Skin epidermis (tissue), 12 donors: ENCODE measurements at regions not wholly inside any gene's neighbourhood (a gene's known extent, or its start where the extent isn't known, plus 50 kb on each side); places are given as distances from the start of the nearest gene placed in this dataset.

ENCODE experiments used
- H3K27ac ChIP-seq, 21 experiments: fragments of 200-600 bp; sonication (generic) in 11 of 21; one replicate each; pipeline ENCODE4 v1.5.0; 2020; ENCODE audit warnings: mild to moderate bottlenecking in 3 of 21, inconsistent platforms in 2 of 21, moderate library complexity in 2 of 21
- H3K4me3 ChIP-seq, 7 experiments: fragments of 200-600 bp; sonication (generic) in 2 of 7; one replicate each; pipeline ENCODE4 v1.5.0; 2020; ENCODE audit warnings: inconsistent platforms in 2 of 7, mild to moderate bottlenecking in 2 of 7, moderate library complexity in 1 of 7

DNA sequence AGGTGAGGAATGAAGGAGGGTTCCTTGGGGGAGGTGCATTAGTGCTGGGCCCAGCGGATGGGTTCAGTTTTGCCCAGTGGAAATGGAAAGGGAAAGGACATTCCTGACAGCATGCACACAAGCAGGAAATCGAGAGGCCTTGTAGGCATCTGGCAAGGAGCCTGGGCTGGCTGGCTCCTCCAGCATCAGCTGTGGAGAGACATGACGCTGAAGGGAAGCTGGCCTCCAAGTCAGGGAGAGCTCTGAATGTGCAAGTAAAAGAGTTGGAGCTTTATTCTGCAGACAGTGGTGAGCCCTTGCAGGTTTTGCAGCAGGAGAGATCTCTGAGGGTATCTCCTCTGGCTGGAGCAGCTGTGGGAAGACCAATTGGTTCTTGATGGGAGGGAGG is 154.3 kb downstream of the MRPL14 start:
- H3K4me3 ChIP-seq = no peak overlapping the region
- H3K27ac ChIP-seq = peak overlapping the region in 5 of 21 experiments; percentile 15 to 62 (median 43)

DNA sequence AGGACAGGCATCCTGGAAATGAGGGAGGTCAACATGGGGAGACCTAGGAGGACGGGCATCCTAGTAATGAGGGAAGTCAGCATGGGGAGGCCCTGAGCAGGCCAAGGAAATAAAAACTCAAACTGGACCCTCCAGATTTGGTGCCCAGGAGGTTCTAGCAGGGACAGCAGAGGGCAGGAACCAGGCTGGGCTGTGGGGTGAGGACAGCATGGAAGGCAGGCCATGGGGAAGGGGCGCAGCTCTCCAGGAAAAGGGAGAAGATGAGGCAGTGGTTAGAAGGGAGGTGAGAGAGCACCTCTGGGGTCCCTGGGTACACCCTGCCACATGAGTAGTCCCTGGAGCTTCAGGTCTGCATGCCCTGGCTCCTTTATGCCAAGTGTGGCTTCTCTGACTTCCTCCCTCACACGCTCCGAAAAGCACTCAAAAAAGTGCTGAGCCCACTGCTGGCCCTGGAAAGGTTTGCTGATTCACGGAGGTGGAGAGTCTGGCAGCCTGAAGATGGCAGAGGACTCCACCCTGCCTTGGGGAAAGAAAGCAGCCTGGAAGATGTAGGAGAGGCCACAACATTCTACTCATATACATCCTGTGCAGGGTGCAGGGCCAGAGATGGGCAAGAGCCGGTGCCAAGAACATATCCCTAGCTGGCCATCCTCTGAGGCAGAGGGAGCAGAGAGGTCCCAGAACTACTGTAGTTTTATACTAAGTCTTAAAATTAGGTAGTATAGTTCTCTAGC is 154.9 kb downstream of the MRPL14 start:
- Histone ChIP-seq H3K4me3 (no peak overlapping the region), H3K27ac (peak overlapping the region in 7 of 21 experiments; percentile 15 to 62 (median 43))

DNA sequence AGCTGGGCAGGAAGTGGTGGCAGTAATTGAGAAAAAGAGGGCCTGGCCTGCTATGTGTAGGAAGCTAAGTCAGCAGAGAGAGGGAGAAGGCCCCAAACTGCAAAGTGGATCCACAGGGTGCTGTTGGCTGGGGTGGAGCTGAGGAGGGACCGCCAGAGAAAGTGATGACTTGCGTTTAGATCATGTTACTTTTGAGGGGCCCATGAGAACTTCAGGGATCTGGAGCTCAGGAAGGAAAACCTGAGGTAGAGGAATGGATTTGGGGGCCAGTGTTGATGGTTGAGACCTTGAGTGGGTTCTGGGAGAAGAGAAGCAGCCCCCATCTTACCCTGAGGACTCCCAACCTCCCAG is 155.5 kb downstream of the MRPL14 start:
- Histone ChIP-seq H3K27ac (peak overlapping the region in 3 of 21 experiments; percentile 15 to 57 (median 18)), H3K4me3 (no peak overlapping the region)

DNA sequence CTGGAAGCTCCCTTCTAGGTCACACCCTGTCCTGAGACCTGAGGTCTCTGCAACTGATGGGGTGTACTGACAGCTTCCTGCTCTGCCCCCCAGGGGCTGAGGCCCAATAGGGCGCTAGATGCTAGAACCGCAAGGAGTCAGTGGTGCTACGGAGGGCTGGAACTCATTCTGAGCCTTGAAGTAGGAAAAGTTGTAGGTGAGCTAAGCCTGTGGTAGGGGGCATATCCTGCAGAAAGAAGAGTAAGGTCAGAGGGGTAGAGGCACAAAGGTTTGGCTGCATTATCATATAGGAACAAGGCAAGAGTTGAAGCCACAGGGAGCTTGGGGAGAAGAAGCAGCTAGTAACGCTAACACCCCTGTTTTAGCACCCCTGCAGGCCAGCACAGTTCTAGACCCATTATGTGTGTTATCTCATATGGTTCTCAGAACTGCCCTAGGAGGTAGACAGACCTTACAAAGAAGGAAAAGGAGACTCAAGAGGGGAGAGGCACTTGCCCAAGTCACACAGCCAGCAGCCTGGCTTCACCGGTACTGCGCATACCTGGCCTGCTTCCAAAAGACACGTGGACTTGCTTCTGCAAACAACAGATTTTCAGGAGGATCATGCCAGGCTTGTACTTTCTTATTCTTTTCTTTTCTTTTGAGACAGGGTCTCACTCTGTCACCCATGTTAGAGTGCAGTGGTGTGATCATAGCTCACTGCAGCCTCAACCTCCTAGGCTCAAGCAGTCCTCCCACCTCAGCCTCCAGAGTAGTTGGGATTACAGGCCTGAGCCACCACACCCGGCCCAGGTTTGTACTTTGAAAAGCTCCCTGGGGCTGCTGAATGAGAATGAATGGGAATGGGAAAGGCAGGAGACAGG is 156.1 kb downstream of the MRPL14 start:
- Histone ChIP-seq H3K27ac (peak overlapping the region in 1 of 21 experiments; percentile 15), H3K4me3 (no peak overlapping the region)

DNA sequence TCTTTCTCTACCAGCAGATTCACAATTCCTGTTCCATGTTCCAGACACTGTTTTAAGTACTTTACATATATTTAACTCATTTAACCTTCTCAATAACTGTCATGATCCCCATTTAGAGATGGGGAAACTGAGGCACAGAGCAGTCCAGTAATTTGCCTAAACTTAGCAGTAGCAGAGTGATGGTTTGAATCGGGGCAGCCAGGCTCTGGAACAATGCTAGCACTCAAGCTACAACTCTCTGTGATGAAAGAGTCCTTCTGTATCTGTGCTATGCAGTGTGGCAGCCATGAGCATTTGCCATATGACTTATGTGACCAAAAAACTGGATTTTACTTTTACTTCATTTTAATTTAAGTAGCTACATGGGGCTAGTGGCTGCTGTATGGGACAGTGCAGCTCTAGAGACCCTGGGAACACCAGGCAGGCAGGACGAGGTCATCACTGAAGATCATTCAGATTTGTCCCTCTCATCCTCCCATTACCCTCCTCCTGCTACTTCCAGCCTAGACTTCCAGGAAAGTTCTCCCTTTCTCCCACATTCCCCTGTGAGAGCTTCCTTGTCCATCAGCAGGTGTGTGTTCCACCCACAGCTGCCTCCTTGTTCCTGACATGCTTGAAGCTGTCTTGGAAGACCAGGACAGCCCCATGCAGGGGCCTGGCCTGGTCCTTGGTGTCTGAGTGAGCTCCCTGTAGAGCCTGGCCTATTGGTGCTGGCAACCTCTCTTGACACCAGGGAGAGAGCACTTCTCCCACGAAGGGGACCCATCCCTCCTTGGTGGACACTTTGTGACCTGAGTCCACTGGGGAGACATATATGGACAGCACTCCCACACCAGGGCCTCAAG is 157.0 kb downstream of the MRPL14 start:
- H3K4me3 ChIP-seq = no peak overlapping the region
- no peak overlapping the region for H3K27ac ChIP-seq

DNA sequence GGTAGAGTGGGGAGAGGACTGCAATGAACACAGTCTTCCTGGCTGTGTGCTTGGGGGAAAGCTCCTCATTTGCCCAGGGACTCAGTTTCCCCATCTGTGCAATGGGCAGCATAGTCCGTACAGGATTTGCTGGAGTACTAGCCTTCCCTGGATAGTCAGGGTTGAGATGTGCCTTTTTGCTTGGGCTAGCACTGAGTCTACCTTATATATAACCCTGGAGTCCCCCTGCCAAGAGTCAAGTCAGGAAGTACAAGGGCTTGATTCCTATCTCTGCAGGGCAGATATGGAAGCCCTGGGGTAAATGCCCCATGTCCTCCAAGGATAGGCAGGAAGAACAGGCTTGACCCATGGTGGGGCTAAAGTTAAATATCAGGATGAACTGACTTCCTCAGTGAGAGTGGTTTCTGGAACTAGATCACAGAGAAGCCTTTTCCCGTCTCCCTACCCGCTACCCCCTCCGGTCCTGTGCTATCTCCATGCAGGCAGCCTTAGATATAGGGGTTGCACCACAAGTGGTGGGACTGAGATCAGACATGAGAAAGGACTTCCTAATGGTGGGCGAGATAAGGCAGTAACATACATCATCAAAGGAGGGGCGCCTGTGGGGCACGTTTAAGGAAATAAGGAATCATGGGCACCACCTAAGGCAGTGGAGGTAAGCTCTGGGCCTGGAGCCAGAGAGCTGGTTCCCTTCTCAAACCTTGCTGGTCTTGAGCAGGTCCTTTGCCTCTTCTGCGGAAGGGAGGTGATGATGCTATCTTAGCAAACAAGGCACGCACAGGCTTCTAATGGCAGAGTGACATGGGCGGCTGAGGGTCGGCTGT is 157.9 kb downstream of the MRPL14 start:
- Histone ChIP-seq H3K4me3 (no peak overlapping the region), H3K27ac (no peak overlapping the region)

DNA sequence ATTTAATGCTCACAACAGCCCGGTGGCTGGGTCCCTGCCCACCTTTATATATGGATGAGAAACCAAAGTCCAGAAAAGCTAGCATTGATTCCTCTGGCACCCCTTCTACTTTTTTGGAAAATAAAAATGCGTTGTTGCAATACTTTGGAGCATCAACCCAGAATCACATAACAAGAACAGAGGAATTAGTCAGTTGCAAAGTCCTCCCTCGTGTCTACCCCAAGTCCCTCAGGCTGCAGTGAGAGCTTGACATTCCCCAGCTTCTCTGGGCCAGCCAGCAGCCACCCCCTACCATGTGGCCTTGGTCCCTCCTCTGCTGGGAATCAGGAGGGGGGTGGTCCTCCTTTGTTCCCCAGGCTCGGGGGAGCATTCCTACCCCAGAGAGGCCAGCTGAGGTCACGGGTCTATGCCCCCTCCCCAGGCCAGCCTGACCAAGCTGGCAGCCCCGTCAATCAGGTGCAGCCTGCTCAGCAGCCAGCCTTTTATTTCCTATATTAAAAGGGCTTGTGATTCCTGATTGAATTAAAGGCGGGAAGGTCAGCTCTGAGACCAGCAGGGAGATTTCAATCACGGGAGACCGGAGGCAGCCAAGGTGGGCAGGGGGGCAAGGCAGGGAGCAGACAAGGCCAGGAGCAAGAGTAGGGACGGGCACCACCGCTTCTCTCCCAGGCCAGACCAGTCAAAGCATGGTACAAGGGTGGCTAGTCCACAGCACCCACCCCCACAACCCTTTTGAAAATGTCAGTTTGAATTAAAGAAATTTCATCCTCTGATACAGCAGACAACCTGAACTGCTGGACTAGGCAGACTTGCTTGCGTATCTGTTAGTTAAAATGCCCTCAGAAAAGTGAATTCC is 158.9 kb downstream of the MRPL14 start:
- no peak overlapping the region for H3K4me3 ChIP-seq
- H3K27ac ChIP-seq = no peak overlapping the region

DNA sequence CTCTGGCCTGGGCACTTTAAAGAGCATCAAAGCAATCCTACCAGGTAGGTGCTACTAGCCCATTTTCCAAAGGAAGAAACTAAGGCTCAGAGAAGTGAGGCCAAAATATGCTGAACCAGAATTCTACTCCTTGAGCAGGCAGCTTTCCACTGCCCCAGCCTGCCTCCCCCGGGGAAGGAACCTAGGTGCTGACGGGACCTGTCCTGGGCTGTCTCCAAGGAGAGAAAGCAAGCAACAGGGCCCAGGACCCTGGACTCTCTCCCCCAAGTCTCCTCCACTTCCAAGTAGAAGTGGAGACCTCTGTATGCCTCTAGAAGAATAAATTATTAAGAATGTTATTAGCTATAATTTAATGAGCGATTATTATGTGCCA is 159.5 kb downstream of the MRPL14 start:
- H3K27ac ChIP-seq = no peak overlapping the region
- H3K4me3 ChIP-seq = no peak overlapping the region

DNA sequence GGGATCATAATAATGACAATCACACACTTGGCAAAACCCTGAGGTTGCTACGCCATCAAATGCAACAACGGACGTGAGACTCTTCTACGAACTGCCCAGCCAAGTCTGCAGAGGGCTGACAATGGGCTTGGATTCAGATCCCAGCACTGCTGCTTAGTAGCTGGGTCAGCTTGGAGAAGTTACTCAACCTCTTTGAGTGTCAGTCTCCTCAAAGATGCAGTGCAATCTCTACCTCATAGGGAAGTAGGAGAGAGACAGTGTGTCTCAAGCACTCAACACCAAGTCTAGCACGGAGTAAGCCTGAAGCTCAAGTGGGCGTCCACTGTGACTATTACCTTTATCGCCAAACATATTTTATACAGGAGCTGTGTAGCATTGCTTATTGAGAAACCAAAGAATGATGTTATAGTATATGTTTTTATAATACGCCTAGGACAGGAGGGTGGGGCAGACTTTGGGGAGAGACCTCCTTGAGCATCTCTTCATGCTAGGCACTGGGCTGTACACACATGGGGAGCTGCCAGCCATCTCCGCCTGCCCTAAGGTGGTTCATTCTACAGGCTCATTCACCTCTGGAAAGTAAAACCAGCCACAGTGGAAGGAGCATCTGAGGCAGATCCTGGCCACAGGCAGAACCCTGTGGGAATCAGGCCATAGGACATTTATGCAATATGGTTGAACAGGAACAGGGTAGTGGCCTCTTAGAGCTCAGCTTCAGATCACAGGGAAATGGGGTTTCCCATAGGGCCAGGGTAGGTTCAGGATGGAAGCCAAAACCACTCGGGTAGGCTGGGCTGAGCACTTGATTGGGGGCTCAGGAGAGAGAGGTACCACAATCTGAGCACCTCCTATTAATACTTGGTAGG is 160.2 kb downstream of the MRPL14 start:
- H3K27ac ChIP-seq = no peak overlapping the region
- no peak overlapping the region for H3K4me3 ChIP-seq

DNA sequence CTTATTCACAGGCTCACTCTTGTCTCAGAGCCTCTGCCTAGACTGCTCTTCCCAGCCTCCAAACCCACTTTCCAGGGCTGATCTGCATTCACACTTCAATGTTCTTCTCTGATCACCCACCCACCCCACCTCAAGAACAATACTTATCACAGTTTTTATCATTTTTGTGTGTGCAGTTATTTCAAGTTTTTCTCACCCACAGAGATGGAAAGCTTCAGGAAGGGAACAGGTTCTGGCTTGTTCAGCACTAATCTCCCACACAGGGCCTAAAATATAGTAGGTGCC is 160.9 kb downstream of the MRPL14 start:
- Histone ChIP-seq H3K27ac (no peak overlapping the region), H3K4me3 (no peak overlapping the region)

DNA sequence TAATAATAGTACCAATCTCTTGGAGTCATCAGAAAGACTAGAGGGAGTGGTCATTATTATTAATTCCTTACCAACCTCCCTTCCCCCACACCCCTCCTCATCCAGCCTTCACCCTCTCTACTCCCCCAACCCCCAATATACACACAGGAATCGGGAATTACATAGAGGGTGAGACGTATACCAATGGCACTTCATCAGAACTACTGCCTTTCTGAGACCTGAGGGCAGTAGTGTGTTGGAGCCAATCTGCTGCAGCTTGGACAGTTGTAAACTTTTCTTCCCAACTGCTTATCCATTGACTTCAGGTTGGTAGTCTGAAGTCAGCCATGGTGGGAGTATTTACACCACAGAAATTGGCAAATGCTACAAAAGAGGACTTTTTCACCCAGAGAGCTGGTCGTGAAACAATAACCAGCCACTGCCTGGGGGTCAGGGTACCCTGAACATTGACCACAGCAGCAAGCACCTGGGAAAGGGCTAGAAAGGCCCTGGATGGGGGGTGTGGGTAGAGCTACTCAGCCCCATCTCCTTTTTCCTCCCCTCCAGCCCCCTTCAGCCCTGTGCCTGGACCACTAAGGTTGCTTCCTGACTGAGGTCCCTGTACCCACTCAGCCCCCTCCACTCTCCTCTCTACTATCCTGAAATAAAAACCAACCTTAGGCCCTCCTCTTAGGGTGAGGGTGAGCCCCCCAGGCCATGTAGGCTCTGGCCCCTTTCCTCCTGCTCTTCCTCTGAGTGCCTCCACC is 161.5 kb downstream of the MRPL14 start:
- Histone ChIP-seq H3K27ac (no peak overlapping the region), H3K4me3 (no peak overlapping the region)

DNA sequence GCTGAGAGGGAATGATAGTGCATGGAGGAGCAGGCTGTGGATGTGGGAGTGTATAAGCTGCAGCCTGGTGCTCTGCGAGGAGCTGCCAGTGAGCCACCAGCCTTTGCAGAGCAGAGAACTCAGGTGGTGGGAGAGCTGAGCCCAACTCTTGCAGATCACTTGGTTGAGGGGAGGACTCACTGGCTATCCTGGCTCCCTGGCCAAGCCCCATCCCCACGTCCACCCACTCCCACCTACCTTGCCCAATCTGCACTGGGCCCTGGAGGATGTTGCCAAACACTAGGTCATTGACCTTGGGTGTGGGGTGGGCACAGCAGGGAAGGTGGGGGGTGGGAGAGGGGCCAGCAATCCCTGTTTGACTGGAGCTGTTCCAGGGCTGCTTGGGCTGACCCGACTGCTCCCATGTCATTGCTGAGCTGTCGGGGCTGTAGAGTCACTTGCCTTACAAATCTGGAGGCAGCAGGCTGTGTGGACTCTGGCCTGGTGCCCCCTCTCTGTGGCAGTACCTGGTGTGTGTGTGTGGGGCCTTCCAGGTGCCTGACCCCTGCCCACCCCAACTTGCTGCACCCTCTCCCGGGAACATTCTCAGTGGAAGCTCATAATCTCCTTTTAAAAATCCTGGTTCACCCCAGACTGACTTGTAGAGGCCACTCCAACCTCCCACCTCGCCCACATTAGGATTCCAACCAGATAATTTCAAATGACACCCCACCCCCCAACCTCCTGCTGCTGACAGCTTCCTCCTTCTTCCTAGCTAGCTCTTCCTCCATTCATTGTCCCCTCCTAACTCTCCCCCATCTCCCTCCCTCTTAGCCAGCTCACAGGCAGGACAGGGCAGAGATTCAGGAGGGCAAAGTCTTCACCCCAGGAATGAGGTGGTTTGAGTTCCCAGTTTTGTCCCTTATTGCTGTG is 162.3 kb downstream of the MRPL14 start:
- H3K4me3 ChIP-seq = no peak overlapping the region
- H3K27ac ChIP-seq = no peak overlapping the region

DNA sequence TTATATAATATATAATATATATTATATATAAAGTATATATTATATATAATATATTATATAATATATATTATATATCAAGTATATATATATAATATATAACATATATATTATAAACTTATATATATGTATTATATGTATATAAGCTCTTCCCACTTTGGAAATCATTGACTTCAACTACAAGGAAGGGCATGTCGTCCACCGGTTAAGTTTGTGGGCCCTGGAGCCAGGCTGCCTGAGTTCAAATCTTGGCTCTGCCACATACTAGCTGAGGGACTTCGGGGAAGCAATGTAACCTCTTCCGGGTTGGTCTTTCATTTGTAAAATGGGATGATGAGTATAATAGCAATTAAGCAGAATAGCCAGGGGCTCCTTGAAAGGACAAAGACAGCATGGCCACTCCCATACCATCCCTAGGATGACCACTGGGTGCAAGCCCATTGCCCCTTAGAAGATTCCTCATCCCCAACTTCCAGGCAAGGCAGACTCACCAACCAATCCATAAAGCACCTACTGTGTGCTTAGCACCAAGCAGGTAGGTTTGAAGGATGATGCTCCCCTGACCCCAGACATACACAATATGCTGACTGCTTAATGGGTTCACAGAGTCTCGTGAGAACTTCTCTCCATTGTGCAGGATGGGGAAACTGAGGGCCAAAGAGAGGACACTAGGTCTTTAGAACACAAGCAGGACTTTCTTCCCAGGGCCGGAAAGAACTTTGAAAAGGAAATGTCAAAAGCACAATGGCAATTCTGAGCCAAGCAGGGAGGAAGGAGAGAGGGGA is 163.2 kb downstream of the MRPL14 start:
- Histone ChIP-seq H3K4me3 (no peak overlapping the region), H3K27ac (no peak overlapping the region)

DNA sequence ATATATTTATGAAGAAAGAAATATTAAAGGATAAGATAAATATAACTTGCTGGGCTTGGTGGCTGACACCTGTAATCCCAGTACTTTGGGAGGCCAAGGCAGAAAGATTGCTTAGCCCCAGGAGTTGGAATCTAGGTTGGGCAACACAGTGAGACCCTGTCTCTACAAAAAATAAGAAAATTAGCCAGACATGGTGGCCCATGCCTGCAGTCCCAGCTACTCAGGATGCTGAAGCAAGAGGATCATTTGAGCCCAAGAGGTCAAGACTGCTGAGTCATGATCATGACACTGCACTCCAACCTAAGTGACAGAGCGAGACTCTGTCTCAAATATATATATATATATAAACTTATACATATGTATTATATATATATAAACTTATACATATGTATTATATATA is 164.0 kb downstream of the MRPL14 start:
- H3K27ac ChIP-seq = no peak overlapping the region
- H3K4me3 ChIP-seq = no peak overlapping the region

DNA sequence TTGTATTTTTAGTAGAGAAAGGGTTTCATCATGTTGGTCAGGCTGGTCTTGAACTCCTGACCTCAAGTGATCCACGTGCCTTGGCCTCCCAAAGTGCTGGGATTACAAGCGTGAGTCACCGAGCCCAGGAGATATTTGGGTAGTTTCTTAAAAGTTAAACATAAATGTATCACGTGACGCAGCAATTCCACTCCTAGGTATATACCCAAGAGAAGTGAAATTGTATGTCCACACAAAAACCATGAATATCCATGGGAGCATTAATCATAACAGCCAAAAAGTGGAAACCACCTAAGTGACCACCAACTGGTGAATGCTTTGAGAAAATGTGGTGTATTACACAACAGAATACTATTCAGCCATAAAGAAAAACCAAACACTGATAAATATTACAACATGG is 164.8 kb downstream of the MRPL14 start:
- no peak overlapping the region for H3K4me3 ChIP-seq
- H3K27ac ChIP-seq = no peak overlapping the region

DNA sequence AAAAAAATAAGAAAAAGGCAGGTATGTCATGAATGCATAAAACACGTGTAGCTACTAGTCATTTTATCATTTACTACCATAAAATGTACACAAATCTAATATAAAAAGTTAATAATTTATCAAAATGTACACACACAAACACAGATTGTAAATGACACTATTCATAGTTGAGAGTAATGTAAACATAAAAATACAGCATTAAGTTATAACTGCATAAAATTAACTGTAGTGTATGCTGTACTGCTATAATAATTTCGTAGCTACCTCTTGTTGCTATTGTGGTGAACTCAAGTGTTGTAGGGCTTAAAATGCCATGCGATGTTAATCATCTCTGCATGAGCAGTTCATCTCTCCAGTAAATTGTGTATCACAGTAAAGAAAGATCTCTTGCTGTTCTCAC is 170.0 kb downstream of the MRPL14 start:
- no peak overlapping the region for H3K4me3 ChIP-seq
- no peak overlapping the region for H3K27ac ChIP-seq
